HG02588 (cell line): ENCODE measurements at regions not wholly inside any gene's neighbourhood (a gene's known extent, or its start where the extent isn't known, plus 50 kb on each side); places are given as distances from the start of the nearest gene placed in this dataset.

Experiments
- ATAC-seq: cut with Tn5 transposase; IDR thresholded peaks from one replicate; pipeline ENCODE4 v1.9.1; 2021; ENCODE audit warnings: mild to moderate bottlenecking, moderate library complexity; ENCODE audit not compliant: unreplicated experiment

DNA sequence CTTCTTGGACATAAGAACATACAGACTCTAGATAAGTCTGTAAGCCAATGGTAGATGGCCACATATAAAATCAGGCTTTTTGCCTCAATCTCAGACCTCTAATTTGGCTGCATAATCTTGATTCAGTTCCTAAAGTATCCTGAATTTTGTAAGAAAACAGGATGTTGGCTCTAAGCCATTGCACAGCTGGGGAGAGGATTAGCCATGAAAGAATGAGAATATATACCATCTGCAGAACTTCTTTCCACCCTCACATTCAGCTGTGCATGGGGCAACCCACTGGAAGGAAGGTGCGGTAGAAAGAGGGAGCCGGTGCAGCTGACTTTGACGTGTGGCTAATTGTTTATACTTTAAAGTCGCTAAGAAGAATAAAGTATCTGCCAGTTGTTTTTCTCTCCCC lies 1061.6 kb upstream of the FAM98A start:
- no peak for ATAC-seq

DNA sequence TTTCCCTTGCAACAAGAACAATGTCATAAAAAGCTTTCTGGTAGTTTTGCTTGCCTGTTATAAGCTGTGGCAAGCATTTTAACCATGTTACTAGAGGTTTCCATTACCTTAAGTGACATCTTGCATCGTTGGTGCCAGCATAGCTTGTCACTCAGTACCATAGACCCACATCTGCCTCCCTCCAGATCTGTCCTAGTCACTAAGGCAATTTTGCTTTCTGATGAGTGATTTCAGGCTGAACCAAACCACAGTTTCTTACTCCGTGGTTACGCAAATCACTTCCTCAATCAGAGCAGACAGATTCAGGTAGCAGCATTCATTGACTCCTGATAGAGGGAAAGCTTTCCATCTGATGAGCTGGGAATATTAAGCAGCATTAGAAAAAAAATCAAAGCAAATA lies 1057.5 kb upstream of the FAM98A start:
- peak; percentile 66 for ATAC-seq

DNA sequence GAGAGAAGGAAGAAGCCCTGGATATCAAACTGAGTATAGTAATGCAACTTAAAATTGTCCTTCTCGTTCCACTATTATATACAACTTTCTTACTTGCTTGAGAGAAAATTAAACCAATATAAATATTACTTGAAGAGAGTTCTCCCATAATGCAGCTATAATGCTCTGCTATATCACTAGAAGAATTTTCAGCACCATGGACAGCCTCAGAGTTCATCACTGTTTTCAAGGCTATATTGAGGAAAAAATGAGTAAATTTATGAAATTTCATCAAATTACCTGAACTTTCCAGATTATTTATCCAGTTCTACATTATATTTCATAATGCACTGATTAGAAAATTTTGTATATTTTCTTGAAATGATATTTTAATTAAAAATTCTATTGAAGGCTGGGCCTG lies 1053.5 kb upstream of the FAM98A start:
- ATAC-seq: no peak

DNA sequence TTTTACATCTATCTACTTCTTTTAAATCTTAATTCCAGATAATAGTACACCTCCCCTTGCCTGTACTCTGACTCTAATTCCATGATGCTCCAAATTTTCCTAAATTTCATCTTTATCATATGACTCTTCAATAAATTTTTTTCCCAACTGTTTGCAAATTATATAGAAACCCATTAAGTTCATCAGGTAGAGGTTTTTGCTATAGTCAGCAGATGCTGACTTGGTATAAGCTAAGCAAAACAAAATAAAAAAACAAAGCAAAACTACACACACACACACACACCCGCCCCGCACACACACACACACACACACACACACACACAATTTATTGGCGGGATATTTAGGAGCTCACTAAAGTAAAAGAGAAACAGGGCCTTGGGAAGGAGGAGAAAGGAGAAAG lies 1047.8 kb upstream of the FAM98A start:
- ATAC-seq: no peak

DNA sequence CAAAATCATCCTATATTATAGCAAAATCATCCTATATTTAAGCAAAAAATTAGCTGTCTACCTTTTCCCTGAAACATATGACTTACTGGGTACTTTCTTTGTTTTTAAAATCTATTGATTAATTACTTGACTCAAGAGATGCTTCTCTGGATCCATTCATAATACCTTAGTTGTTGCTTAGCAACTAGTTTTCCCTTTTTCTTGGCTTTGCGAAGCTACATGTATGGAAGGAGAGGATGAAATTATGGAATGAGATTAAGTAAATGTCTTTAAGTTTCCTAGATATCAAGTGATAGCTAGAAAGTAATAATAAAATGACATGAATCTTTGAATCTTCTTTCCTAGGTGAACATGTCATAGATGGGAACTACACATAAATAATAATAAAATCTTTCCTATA lies 1033.2 kb upstream of the FAM98A start:
- no peak for ATAC-seq

DNA sequence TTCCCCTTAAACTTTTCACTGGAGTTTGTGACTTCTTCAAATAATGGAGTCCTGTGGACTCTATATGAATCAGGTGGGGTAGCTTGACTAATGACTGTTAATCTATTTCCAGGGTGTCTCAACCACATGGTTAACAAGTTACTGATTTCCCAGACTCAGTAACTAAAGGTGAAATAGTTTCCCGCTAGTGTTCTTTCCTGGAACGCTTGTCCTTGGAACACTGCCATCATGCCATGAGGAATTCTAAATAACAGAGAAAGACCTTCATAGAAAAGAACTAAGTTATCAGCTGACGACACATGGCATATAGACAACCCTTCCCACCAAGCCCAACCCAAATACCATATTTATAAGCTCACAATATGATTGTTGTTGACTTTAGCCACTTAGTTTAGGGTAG lies 1027.9 kb upstream of the FAM98A start:
- ATAC-seq: no peak

DNA sequence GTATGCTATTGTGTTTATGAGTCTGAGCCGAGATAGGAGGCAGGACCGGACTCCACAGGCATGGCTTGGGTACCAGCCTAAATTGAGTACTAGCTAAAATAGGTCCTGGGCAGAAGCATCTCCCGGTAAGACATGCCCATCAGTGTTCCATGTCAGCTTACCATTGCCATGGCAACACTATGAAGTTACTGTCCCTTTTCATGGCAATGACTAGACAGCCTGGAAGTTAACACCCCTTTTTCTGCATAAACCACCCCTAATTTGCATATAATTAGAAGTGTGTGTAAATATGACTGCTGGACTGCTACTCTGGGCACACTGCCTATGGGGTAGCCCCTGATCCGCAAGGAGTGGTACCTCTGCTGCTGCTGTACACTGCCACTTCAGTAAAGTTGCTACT lies 1005.1 kb upstream of the FAM98A start:
- no peak for ATAC-seq

DNA sequence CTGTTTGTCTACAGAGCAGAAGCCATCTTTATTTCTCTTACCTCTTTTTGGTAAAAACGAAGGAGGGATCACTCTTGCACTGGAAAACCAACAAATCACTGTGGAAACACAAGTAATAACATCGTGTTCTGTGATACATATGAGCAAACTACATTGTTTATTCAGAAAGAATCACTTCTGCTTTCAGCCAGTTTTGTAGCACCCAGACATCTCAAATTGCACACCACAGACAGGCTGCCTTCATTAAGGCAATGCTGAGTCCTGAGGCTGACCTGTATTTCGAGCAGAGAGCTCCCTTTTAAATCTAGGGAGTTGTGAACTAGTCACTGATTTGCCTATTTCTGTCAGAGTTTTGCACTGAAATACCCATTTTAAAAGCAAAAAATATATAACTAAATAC lies 1003.2 kb upstream of the FAM98A start:
- no peak for ATAC-seq

DNA sequence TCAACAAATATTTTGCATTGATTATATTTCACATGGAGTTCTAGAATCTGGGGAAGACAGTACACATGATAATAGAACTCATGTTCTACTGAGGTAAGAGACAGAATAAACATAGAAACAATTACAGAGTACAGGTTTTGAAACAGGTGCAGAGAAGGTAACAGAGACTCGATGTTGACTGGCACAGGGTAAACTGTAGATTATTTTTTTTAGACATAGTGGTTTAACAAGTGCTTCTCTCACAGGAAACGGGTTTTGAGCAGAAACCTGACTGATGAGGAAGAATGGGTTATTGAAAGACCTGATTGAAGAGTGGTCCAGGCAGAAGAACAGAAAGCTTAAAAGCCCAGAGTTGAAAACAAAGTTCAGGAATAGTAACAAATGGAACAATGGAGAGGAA lies 1002.5 kb upstream of the FAM98A start:
- ATAC-seq: no peak

DNA sequence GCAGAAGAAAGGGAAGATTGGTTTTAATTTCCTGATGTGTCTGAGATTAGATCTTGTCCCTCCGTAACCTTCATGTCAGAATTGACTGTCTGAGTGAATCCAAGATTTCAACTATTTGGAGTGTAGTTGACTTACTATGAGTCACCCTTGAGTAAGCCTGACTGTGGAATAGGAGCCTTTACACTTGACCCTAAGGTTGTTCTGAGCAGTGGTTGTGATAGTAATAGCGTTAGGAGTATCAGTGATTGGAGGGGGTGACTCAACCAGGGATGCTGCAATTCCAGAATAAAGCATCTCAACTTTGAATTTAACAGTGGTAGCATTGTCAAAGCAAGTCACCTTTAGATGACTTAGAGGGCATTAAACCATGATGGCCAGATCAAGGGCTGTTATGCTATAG lies 979.5 kb upstream of the FAM98A start:
- no peak for ATAC-seq

DNA sequence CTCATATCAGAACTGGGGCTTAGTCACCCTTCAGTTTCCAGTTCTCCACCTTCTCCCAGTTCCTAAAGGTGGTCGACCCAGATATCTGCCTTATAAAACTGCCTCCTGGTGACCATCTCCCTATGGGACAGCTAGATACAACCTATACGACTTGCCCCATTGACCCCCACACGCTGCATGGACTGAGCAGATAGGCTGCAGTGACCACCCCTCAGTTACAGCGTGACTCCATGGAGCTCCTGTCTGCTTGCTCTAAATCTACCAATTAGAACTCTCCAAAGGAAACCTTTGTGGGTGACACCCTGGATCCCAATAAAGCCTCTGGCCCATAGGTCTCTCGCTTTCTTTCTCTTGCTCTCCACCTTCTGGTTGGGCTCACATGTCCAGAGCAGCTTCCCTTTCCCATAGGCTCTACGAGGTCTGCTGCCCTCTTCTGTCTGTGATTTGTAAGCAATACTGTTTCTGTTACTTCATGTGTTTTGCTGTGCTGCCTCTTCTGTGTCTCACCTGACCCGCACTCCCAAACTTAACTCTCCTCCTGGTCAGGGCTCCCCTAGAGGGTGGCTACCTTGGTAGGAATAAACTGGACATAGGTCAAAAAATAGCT lies 971.3 kb upstream of the FAM98A start:
- no peak for ATAC-seq

DNA sequence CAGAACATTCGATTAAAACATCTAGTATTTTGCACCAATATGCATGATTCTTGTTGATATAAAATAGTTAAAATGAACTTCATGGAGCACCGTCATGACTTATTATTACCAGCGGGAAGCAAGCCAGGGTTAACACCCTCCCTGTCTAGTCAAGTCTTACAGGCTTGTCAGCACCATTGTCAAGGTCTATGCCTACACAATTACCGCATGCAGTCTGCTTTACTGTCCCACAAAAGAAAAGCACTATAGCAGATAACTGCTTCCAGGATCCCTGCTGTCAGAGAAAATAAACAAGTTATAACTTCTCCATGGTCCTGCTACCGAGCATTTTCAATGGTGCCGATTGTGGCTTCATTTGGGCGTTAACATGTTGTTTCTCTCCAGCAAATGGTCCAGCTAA lies 968.0 kb upstream of the FAM98A start:
- ATAC-seq: no peak

DNA sequence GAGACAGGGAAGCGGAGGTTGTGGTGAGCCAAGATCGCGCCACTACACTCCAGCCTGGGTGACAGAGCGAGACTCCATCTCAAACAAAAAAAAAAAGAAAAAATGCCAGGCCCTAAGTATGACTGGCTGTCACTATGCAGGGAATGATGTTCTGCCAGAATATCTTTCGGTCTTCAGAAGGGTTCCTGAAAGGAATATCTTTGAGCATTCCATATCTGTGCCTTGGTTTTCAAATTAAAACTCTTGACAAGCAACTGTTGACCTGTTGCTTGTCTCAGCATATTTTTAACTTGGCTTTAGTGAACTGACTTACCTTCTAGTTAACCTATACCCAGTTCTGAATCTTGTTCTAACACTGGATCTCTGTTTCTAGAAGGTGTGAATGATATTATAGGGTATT lies 953.2 kb upstream of the FAM98A start:
- no peak for ATAC-seq

DNA sequence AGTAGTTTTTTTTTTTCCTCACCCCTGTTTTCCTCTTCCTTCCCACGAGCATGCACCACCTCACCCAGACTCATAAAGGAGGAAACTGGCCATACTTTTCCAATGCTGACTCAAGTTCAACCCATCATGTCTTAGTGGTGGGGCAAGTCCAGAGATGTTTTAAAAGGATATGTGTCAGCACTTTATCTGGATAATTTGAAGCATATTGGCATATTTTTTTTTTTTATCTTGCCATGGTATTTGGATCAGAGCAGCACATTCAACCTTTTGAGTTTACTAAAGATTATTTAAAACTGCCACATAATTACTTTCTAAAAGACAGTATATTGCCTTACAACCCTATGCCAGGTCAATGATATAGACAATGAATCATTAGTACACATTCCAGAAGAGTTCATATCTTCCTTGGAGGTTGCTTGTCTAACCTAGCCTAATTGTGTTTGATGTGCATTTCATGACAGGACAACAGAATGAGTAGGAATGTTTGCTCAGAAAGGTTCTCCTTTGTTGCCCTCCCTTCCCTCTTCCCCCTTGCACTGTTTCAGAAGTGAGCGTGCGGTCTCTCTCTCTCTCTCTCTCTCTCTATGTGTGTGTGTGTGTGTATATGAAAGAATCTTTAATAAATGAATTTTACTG lies 950.7 kb upstream of the FAM98A start:
- no peak for ATAC-seq

DNA sequence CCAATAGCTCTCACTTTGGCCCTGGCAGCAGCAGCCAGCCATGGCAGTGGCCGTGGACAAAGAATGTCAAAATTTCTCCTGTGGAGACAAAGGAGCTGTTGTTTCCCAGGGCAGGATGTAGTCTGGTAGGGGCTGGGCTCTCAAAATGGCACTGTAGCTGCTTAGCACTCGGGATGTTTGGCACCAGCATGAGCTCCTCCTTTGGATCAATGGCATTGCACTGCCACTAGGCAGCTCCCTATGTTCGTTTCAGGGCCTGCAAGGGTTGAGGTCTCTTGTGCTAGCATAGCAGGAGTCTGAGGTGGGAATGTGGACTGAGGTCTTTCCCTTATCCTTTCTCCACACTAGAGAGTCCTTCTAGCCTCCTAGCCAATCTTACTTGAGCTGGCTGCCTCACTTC lies 948.8 kb upstream of the FAM98A start:
- no peak for ATAC-seq

DNA sequence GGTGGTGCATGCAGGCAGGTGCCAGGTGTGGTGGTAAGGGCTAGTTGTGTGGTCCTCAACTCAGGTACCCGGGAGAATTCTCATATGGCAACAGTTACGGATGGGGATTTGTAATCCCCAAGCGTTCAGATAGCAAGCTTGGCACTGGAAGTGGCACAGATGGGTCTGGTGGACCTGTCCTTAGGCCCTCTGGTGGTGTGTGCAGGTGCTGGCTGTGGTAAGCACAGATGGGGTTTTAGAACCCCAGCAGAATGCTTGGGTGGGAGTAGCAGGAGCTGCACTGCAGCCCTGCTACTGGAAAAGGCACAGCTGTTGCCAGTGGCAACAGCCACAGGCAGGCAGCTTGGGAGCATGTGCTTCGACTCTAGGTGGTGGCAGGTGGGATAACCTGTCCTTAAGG lies 948.2 kb upstream of the FAM98A start:
- ATAC-seq: no peak

DNA sequence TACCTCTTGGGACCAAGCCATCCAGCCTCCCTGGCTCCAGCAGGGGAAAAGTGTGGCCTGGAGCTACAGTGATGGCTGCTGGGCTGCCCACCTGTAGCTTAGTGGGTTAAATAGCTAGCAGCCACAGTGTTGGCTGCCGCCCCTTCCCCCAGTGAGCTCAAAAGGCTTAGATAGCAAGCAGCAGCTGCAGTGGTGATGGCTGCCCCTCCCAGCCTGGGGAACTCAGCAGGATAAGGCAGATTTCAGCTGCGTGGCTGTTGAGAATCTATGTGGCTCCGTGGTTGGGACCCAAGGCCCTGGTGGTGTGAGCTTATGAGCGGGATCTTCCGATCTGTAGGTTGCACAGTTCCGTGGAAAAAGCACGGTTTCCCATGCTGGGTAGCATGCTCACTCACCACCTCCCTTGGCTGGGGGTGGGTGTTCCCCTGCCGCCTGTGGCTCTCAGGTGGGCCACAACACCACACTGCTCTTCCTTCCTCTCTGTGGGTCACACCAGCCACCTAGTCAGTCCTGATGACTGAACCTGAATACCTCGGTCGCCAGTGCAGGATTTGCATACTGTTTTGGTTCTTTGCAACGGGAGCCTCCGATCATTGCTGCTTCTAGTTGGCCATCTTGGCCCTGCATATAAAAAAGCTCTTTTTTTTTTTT lies 946.5 kb upstream of the FAM98A start:
- ATAC-seq: no peak

DNA sequence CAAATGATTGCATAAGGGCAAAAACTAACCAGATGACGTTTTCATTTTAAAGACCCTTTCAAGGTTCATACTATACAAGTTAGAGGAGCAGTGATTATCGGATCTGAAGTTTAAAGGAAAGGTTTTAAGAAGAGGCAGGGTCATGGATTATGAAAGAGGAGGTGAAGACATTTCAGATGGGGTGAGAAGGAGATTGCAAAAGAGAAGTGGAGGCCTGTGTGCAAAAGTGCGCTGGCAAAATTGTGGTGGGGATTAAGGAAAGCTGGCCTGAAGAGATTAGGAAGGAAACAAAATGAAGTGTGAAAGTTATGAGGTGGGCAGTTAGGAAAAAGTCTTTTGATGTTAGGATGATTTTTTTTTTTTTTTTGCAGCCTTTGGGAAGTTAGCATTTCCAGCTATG lies 935.7 kb upstream of the FAM98A start:
- ATAC-seq: no peak

DNA sequence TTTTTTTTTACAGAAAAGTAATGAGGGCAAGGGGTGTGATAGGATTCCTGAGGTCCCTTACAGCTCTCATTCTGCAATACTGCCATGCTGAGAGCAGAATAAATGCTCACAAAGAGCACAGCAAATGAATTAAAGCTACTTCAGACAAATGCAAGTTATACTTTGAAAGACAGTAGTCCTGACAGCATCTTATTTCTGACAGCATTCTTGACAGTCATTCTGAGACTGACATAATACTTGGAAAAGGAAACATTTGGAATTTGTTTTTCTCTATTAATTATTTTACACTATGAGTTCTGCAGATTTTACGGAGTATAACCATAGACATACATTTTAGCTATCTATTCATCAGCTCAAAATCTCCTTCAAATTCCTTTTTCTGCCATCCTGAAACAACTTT lies 935.2 kb upstream of the FAM98A start:
- no peak for ATAC-seq

DNA sequence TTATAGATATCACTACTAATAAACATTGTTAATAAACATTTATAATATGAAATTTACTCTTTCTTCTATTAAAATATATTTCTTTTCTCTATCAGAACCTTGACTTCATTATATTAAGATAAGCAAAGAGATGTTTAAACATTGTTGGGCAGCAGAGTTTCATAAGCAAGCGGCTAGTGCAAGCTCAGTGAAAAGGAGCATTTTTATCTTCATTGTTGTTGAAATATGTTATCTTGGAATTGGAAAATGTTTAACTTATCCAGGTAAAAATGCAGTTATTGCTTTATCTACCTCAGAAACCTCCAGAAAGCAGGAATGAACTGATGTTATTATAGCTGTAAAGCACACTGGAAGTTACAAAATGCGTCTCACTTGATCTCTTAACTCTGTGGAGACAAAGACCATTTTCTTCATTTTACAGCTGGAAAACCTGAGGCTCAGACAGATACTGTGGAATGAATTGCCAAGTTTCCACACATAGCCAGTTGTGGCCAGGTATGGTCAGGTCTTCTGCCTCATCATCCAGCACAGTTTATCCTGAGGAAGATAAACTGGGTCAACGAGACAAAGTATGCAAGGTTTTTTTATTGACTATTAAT lies 934.6 kb upstream of the FAM98A start:
- no peak for ATAC-seq

DNA sequence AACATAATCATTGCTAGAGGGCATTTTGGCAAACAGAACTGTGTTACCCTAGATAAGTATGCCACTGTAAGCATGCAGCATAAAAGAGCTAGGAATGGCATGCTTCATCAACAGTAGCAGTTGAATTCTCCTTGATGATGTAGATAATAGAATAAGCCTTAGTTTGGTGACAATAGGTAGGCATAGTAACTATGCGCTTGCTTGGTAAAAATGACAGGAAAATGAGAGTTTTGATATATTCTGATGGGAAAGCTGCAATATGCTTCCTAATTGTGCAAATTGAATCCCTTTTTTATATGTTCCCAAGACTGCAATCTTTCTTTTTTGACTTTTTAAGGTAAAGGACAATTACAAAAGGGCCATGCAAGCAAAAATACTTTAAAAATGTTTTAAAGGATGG lies 930.9 kb upstream of the FAM98A start:
- no peak for ATAC-seq

DNA sequence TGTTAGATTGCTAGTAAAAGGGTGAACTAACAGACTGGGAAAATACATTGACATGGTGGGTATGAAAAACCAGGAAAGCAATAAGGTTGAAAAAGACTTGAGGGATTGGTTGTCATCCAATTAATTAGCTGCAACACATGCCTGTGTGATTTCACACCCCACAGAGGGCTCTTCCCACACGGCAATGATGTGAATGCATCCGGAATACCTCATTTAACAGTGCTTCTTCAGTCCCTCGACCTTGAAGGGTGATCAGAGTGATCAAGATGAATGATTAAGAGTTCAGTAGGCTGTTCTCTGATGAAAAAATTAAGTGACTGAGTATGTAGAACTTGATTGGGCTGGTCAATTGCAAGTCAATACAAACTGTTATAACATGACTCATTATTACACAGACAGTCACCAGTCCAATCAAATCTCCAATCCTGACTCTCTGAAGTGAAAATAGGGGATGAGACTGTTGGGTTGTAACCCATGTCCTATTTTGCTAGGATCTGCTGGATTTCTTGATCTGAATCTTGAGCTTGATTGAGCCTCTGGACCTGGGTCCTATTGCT lies 924.9 kb upstream of the FAM98A start:
- no peak for ATAC-seq
